T-helper 9 cell (primary cell): ENCODE measurements at regions not wholly inside any gene's neighbourhood (a gene's known extent, or its start where the extent isn't known, plus 50 kb on each side); places are given as distances from the start of the nearest gene placed in this dataset.
"Not testable (repeated sequence)": the region's sequence is repeated elsewhere in the genome, so short reads cannot be mapped to it uniquely, and the experiment has no call there.

Experiments
- DNase-seq: peaks from one replicate; pipeline ENCODE4 v3.0.0-alpha.2; 2020

DNA sequence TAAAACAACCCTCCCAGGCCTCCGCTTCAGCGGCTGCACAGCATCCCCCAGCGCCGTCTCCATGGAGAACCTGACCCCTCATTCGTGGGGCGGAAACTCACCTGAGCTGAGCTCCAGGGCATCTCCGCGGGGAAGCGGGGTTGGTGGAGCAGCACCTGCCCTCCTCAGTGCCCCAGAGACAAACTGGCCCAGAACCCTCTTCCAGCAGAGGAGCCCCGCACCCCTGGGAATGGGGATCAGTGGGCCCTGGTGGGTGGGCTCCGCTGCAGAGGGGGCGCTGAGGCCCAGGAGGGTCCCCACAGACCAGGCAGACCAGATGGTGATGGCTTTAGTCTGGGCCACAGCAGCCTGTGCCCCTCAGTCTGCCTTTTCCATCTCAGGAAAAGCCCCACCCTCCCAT, 261.2 kb downstream of the ADGRD1 start:
- DNase-seq, result not testable (repeated sequence)

DNA sequence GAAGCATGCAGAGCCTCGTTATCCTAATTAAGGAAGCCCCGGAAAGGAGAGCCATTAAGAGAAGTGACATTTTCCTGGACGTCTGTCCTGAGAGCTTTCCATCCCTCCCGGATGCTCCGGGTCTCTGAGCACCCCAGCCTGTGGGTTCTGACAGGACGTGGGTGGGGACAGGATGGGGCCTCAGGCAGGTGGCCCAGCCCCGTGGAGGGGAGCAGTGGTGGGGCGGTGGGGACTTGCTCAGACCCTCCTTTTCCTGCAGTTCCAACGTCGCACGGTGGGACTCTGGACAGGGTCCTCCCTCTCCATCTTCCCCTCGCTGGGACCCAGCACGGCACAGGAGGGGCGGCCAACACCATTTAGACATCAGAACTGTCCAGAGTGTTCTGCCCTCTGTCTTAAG, 262.9 kb downstream of the ADGRD1 start:
- DNase-seq, result not testable (repeated sequence)

DNA sequence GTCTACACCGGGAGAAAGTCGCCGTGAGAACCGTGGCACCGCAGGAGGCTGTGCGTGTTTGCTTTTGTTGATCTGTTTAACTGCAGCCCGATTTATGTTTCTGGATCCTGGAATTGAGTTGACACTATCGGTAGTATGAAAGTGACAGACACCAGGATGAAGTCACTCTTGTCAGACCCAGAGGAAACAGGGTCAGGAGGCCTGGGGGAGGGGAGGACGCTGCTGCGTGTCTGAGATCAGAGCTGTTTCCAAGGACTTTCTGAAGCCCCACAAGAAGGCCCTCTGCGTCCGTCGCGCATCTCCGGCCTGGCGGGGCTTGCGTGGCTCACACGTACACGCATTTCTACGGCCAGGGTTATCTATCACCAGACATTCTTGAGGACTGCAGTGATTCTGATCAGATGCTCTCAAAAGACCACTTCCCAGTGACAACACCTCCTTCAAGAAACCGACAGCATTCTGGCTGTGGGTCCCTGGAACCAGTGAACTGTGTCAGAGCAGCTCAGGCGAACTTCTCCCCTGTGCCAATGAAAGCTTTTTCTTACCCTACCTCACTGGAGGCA, 263.4 kb downstream of the ADGRD1 start:
- no peak for DNase-seq

DNA sequence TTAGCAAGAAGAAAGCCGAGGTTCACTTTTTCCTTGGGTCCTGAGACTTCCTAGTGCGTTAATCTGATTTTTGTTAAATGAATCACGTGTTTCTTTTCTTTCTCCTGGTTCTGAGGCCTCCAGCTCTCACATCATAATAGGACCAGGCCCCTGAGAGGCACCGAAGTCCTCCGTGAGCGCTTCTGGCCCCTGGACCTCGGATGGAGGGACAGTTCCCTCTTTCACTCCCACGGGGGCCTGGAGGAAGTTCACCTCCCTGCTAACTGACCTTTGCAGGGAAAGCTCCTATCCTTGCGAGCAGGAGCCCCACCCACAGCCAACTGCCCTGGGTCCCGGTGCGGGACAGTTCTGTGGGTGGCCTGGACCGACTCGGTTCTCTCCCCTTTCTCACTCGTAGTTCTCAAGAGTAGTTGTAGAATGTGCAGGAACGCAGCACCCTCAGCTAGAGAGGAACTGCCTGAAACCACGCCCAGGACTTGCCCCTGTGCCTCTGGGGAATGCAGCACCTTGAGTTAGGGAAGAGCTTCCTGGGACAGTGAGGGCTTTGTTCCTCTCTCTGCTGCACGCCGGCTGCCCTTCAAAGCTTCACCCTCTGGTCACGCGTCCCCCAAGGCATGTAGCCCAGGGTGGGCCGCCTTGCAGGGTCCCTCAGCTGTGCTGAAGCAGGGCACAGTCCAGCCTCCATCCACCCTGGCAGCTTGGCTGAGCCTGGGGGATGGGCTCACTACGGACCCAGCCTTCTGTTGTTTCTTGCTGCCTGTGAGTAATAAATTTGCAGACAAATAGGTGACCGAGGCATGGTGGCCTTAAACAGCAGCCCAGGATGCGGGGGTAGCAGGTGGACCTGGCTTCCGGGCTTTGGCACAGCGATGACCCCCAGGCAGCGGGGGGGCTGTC, 264.6 kb downstream of the ADGRD1 start:
- DNase-seq, result no peak

DNA sequence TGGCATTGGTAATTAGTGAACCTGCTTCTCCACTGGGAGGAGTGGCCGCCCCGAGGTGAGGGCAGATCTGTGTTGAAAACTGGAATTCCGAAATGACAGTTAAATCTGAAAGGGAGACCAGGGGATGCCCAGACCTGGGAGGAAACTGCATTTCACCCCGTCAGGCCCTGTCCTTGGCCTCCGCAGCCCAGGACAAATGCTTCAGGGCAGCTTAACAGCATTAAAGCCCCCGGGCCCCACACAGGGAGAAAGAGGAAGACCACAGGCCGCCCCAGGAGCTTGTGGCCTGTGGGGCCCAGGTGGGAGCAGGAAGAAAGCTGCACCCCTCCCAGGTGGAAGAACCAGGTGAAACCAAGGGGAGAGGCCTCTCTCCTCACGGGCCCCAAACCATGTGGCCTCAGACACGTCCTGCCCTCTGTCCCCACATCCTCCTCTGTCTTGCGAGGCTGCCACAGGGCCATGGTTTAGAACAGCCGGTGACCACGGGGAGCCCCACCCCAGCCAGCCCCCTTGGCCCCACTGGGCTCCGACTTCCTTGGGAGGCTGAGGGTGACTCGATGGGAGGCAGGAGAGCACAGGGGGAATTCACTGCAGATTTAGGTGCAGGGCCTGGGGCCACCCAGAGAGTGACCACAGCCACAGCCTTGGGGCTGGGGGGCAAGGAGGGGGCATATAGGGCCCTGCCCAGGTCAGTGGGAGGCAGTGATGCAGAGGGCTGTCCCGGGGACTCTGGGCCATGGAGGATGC, 265.4 kb downstream of the ADGRD1 start:
- DNase-seq, result no peak

DNA sequence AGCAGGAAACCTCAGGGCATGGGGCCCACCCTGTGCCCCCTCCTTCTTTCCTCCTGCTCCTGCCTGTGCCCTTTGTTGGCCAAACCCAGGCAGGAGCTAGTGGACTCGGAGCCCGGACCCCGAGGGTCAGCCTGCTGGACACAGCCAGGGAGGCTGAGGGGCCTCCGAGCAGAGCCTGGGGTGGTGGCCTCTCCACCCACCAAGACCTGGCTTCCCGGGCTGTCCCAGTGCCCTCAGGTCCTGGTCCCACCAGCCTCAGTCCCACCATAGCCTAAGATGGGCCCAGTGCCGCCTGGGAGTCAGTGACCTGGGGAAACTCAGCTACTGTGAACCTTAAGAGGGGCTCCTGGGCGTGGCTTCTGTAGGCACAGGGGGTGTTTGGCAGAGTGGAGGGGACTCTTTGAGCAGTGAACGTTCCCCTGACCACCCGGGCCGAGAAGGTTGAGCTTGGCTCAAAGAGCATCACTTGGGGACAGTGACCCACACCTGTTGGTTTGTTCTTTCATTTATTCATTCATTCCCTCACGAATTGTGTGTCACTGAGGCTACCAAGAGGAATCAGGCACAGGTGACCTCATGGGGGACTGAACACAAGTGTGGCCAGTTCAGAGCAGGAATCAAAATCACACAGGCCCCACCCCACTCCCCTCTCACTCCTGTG, 266.1 kb downstream of the ADGRD1 start:
- no peak for DNase-seq

DNA sequence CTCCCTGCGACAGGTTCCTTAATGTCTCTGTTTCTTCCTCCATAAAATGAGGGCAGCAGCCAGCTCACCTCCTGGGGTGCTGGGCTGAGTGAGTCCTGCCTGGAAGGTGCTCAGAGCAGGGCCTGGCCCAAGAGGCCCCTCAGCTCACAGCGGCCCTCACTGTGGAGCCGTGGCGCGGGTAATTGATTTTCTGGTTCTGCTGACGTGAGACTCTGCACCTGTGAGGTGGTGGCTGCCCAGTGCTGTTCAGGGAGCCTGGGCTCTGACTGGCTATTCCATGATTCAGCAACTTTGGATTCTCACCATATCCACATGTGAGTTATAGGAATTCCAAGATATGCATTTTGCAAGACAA, 266.6 kb downstream of the ADGRD1 start:
- DNase-seq, result no peak

DNA sequence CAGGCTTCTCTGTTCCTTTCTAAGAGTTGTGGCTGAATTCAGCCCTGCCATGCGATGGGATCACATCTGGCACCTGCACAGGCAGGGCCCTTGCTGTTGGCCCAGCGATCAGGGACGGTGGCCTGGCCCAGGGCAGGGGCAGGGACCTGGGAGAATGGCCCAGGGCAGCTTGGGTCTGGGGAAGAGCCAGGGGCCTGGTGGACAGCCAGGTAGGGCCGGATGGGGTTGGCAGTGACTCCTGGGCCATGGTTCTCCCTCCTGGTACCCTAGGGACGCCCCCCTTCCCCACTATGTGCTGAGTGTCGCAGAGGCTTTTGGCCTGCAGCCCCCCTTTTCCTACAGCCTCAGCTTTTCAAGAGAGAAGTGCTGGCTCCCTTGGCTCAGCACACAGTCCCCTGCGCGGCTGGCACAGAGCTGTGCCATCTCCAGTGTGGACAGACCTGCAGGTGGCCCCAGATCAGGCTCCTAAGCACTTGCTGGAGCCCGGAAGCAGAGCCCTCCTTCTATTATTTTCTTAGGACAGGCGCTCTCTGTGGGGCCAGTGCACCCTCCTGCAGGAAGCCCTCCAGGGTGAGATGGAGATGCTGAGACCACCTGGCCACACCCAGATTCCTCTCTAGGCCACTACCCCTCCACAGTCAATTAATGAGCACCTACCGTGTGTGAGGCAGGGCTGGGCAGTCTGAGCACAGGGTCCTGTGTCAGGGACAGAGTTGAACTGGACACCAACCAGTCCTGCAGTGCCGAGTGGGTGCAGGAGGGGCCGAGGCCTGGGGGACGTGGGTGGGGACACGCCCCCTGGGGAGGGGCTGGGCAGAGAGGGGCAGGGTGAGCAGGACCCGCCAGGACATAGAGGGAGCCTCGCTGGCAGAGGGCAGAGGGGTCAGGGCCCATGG, 267.6 kb downstream of the ADGRD1 start:
- no peak for DNase-seq

DNA sequence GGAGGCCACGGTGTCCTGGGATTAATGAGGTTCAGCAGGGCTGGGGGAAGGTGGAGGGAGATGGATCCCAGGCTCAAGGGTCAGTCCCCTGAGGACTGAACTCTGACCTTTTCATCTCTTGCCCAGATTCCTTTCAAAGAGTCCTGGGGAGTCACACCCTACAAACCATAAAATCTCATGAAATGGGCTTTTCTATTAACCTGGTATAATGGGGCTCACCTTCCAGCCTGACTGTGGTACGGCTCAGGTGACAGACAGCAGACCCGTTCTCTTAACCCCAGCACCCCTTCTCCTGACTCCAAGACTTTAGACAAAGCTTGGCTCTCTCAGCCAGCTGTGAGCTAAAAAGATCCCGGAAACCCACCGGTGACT, 268.2 kb downstream of the ADGRD1 start:
- DNase-seq, result no peak

DNA sequence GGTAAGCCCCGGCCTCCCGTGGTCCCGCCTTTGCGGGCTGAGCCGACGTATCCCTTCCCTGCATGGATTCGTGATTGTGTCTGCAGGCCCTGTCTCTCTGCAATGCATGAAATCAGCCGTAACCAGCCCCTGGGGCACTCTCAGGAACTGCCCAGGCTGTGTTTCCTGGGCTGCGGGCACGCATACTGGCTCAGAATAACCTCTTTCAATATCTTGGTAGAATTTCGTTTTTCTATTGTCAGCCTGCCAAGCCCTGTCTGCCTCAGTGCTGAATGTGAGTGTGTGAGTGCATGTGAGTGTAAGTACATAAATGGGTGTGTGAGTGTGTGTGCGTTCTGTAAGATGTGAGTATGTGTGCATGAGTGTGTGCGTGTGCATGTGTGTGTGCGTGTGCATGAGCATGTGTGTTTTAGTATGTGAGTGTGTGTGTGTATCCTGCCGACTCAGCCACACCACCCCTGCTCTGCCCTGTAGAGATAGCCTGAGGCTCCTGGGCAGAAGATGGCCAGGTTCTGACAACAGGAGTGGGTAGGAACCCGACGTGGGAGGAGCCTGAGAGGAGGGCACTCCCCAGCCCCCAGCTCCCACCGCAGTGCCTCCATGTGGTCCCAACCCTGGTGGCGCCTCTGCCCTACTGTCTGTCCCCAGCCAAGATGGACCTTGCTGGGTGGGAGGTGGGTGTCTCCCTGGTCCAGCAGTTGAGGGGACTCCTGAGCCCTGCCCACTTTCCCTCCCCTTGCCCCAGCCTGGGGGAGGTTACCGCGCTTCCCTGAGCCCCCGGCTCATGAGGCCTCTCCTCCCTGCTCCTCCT, 268.8 kb downstream of the ADGRD1 start:
- DNase-seq, result no peak

DNA sequence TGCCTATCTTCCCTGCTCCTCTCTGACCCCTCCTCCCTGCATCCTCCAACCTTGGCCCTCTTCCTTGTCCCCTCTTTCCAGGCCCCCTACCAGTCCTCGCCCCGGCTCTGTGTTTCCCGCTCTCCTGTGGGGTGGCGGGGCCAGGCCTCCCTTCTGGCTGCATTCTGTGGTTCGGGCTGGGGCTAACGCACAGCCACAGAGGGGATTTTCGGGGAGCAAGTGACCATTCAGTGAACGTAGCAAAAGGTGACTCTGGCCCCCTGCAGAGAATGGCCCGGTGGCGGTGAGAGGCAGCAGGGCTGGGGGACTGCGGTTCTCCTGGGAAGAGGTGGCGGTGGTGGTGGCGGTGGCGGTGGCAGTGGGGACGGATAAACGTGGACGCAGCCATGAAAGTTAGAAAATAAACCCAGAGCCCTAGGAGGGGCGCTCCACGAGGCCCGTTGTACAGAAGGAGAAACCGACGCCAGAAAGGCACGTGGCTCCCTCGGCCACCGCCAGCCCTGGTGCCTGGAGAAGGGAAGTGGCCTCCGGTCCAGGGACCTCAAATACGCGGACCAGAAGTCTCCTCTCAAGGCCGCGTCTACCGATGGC, 269.6 kb downstream of the ADGRD1 start:
- DNase-seq, result no peak

DNA sequence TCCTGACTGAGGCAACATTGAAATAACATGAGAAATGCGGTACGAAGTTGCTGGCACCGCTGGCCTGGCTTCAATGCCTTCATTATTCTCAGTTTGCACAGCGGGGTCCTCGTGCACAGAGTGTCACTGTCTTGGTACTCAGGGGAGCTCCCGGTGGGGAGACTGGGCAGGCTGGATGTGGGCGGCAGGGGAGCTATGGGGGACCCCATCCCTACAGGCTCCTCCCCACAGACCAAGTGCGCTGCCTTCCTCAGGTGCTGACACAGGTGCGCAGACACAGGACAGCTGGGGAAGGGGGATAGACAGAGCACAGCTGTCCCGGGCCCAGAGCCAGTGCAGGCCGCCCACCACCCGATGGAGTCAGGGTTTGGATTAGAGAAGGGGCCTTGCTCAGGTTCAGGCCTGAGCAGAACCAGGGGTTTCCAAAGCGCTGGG, 270.1 kb downstream of the ADGRD1 start:
- no peak for DNase-seq

DNA sequence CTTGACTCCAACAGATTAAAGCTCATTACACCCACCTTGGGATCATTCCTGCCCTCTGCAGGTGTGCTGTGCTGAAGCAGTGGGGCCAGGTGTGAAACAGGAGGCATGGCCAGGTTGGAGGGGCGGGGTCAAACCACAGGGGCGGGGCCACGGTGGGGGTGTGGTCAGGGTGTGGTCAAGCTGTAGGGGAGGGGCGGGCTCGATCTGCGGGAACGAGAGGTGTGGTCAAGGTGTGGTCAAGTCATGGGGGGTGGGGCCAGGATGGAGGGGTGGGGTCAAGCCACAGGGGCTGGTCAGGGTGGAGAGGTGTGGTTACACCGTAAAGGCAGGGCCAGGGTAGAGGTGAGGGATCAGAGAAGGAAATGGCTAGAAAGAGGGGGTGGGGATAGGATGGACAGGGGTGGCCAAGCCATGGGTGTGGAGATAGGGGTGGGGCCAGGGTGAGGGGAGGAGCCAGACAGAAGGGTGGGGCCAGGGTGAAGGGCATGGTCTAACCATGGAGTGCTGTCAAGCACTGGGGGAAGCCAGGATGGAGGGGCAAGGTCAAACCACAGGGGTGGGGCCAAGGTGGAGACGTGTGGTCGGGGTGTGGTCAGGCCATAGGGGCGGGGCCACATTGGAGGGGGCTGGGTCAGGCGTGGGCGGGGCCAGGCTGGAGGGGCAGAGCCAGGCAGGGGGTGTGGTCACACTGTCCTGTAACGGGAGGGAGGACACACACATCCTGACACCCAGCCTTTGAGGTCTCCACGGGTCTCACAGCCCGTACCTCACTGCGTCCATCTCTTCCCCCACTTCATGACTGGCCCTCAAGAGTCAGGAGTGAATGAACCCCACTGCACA, 270.7 kb downstream of the ADGRD1 start:
- DNase-seq, result not testable (repeated sequence)

DNA sequence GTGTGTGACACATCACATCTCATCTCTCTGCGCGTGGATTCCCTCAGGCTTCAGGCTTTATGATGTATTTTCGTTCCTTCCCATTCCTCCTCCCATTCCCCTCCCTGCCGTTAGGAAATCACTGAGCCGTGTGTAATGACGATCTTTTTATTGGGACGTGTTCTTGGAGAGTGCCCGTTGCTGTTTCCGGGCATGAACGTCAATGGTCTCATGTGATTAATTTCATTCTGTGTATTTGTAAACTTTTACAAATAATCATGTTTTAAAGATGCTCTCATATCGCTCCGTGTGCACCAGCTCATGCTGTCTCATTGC, 271.3 kb downstream of the ADGRD1 start:
- not testable (repeated sequence) for DNase-seq

DNA sequence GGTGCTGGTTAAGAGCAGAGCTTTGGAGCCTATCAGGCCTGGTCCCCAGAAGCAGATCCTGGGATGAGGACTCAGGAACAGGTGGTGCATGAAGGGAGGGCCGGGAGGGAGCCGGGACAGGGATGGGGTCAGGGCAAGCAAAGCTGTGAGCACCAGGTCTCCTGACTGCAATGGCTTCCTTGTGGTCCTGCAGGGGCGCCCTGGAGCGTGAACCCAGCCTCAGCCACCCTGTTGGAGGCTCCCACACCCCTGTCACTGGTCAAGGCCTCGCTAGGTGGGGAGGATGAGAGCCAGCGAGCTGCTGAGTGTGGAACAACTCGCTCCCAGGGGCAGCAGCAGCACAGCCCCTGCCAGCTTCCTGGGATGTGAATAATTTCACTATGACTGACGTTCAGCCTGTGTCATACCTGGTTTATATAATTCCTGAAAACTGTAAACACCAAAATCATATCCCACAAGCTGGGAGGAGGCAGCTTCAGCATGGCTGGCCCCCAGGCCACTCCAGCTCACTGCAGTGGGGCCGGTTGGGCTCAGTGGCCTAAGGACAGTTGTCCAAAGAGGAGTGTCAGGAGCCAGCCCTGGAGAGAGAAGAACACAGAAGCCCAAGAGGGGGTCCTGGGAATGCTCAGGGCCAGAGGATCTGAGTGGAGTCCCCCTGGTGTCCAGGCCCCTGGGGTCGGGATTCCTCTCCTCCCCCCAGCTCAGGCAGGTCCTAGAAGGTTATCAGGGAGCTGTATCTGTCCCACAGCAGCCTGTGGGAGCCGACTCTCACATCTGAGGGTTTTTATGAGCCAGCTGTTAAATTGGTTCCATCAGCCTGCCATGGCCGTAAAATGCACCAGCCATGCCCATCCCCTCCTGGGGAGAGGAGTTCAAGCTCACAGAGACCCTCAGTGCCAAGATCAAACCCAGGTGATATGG, 272.9 kb downstream of the ADGRD1 start:
- no peak for DNase-seq

DNA sequence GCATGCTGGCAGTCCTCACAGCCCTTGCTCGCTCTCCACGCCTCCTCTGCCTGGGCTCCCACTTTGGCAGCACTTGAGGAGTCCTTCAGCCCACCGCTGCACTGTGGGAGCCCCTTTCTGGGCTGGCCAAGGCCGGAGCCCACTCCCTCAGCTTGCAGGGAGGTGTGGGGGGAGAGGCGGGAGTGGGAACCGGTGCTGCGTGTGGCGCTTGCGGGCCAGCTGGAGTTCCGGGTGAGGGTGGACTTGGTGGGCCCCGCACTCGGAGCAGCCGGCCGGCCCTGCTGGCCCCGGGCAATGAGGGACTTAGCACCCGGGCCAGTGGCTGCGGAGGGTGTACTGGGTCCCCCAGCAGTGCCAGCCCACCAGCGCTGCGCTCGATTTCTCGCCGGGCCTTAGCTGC, 273.9 kb downstream of the ADGRD1 start:
- DNase-seq, result not testable (repeated sequence)

DNA sequence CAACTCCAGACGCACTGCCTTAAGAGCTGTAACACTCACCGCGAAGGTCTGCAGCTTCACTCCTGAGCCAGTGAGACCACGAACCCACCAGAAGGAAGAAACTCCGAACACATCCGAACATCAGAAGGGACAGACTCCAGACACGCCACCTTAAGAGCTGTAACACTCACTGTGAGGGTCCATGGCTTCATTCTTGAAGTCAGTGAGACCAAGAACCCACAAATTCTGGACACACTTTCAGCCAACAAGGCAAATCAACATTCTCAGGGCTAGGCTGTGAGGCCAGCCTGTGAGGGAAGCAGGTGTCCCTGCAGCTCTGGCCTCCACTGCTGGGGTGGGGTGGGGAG, 275.3 kb downstream of the ADGRD1 start:
- DNase-seq, result not testable (repeated sequence)

DNA sequence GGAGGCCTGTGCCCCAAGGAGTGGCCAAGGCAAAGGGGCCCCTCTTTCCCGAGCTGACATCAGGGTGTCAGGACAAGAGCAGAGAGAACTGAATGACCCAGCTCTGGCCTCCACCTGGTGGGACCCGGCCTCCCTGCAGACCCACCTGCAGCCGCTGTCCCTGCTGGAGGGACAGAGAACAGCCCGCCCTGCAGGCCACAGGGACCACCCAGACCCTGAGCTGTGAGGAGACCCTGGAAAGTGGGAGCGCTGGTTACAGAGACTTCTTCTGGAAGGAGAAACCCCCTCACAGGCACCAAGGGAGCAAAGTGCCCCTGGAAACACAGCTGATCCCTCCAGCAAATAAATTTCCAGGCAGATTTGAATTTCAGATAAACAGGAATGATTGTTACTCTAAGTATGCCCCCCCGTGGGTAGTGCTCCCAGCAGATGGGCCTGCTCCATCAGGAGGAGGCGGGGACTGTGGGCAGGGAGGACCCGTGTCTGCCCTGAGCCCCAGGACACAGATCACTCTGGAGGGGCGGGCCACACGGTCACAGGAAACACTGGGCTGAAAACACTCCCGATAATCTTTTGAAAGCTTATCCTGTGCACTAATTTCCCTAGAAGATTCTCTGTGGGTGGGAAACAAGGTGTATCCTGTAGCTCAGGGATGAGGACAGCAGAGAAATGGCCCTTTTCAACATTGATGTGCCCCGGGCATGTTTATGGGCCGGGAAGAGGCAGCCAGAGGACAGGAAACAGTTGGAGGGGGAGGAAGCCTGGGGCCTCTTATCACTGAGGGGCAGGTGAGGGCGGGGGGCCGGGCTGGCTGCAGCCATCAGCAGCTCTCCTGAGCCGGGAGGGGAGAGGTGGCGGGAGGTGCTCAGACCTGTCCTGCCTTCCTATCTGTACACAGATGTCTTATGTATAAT, 276.0 kb downstream of the ADGRD1 start:
- no peak for DNase-seq
